Common myeloid progenitor, CD34-positive (primary cell): ENCODE measurements at regions not wholly inside any gene's neighbourhood (a gene's known extent, or its start where the extent isn't known, plus 50 kb on each side); places are given as distances from the start of the nearest gene placed in this dataset.
"Not testable (repeated sequence)": the region's sequence is repeated elsewhere in the genome, so short reads cannot be mapped to it uniquely, and the experiment has no call there.

ENCODE experiments used
- CTCF ChIA-PET: fragments of 350-600 bp; sonication (Branson Sonifier 250); formaldehyde crosslinking; loops from one replicate; lab custom pipeline; 2021; ENCODE audit warnings: antibody characterized with exemption; lab: Charles Lee
- POLR2A ChIA-PET: fragments of 350-600 bp; sonication (Branson Sonifier 250); formaldehyde crosslinking; loops from one replicate; lab custom pipeline; 2021; ENCODE audit warnings: antibody characterized with exemption; lab: Charles Lee
- DNase-seq, 3 donors: peaks; one replicate each; pipeline versions ENCODE4 v3.0.0 to v3.0.0-alpha.2; 2013
- H3K27ac ChIP-seq, 2 experiments: 1 replicate in 1 of 2; 2 replicates in 1 of 2; pipeline ENCODE4 v1.7.0; 2013; ENCODE audit warnings: inconsistent platforms in 2 of 2, low read length in 2 of 2, mild to moderate bottlenecking in 2 of 2, low read depth in 1 of 2, moderate library complexity in 1 of 2; ENCODE audit not compliant: severe bottlenecking in 2 of 2, insufficient read depth in 1 of 2, poor library complexity in 1 of 2
- H3K27me3 ChIP-seq, 5 experiments: replicated peaks in 2 of 5; 1 replicate in 3 of 5; 2 replicates in 2 of 5; pipeline versions ENCODE4 v1.6.1 to v1.7.0; 2013; ENCODE audit warnings: low read length in 4 of 5, mild to moderate bottlenecking in 2 of 5, moderate library complexity in 2 of 5, inconsistent platforms in 1 of 5; ENCODE audit not compliant: insufficient read depth in 5 of 5, control insufficient read depth in 4 of 5
- H3K36me3 ChIP-seq, 4 experiments: 1 replicate in 2 of 4; 2 replicates in 2 of 4; pipeline versions ENCODE4 v1.6.1 to v1.7.0; 2013; ENCODE audit warnings: low read length in 3 of 4, control low read depth in 1 of 4, mild to moderate bottlenecking in 1 of 4; ENCODE audit not compliant: control insufficient read depth in 4 of 4, insufficient read depth in 4 of 4
- H3K4me1 ChIP-seq, 4 experiments: 1 replicate in 3 of 4; 2 replicates in 1 of 4; pipeline versions ENCODE4 v1.6.1 to v1.7.1; 2013; ENCODE audit warnings: low read length in 3 of 4, mild to moderate bottlenecking in 3 of 4, control low read depth in 1 of 4, inconsistent platforms in 1 of 4, moderate library complexity in 1 of 4; ENCODE audit not compliant: control insufficient read depth in 4 of 4, insufficient read depth in 4 of 4; ENCODE audit errors: control extremely low read depth in 1 of 4
- H3K4me3 ChIP-seq, 7 experiments: 1 replicate in 4 of 7; 2 replicates in 3 of 7; pipeline versions ENCODE4 v1.5.1 to v1.7.0; 2013; ENCODE audit warnings: mild to moderate bottlenecking in 7 of 7, low read length in 6 of 7, moderate library complexity in 6 of 7, inconsistent platforms in 2 of 7, low read depth in 2 of 7, control low read depth in 1 of 7; ENCODE audit not compliant: insufficient read depth in 4 of 7, control insufficient read depth in 1 of 7; ENCODE audit errors: extremely low read depth in 1 of 7
- H3K9me3 ChIP-seq, 5 experiments: 1 replicate in 4 of 5; 2 replicates in 1 of 5; pipeline versions ENCODE4 v1.6.1 to v1.7.1; 2013; ENCODE audit warnings: low read length in 4 of 5, mild to moderate bottlenecking in 2 of 5, inconsistent platforms in 1 of 5, low read depth in 1 of 5, moderate library complexity in 1 of 5; ENCODE audit not compliant: control insufficient read depth in 4 of 5, insufficient read depth in 2 of 5; ENCODE audit errors: control extremely low read depth in 1 of 5
- WGBS: methylation state at CpG from one replicate; pipeline ENCODE4 v1.1.5; 2013; ENCODE audit not compliant: insufficient coverage; 5-methylcytosine and 5-hydroxymethylcytosine counted together

- WGBS = no CpG with 5 or more reads among the region's 3 CpGs
- H3K36me3 ChIP-seq = no peaks in the 10 kb centered on the region
- no peak overlapping the region for H3K4me3 ChIP-seq
- ChIA-PET CTCF (interaction anchor here (0.9 to 1.1 kb wide), 2 partner anchors 275 to 435 kb away, joined by 3 to 4 read pairs; no protein-coding TSS in a partner anchor), POLR2A (no interaction called here)
- no peaks in the 10 kb centered on the region for H3K27me3 ChIP-seq
- no peaks in the 10 kb centered on the region for H3K9me3 ChIP-seq
- H3K27ac ChIP-seq = no peak overlapping the region
- no peak for DNase-seq
- H3K4me1 ChIP-seq = no peaks in the 10 kb centered on the region
Observed at GRCh38 chr20:52075400-52075799, 116.2 kb downstream of the ZFP64 start.

GRCh38 chr20:52071136-52071535, 120.4 kb downstream of the ZFP64 start:
- 80% methylated on average over 1 of the region's 2 CpGs for WGBS
- H3K4me3 ChIP-seq = no peak overlapping the region
- no peaks in the 10 kb centered on the region for H3K9me3 ChIP-seq
- H3K27me3 ChIP-seq = no peaks in the 10 kb centered on the region
- H3K4me1 ChIP-seq = no peaks in the 10 kb centered on the region
- no peak for DNase-seq
- ChIA-PET CTCF (no interaction called here), POLR2A (no interaction called here)
- H3K27ac ChIP-seq = no peak overlapping the region
- H3K36me3 ChIP-seq = no peaks in the 10 kb centered on the region

GRCh38 chr20:52064931-52065330, 126.6 kb downstream of the ZFP64 start:
- H3K27ac ChIP-seq = no peak overlapping the region
- H3K36me3 ChIP-seq = no peaks in the 10 kb centered on the region
- H3K4me3 ChIP-seq = no peak overlapping the region
- ChIA-PET POLR2A (no interaction called here), CTCF (interaction anchor here (1.2 to 1.4 kb wide), 2 partner anchors 19 to 60 kb away, joined by 3 read pairs; no protein-coding TSS in a partner anchor)
- H3K27me3 ChIP-seq = no peaks in the 10 kb centered on the region
- DNase-seq = no peak
- peaks cover 0 to 2% (median 0%) of the 10 kb centered on the region in 4 experiments for H3K4me1 ChIP-seq
- H3K9me3 ChIP-seq = no peaks in the 10 kb centered on the region
- WGBS = no CpG with 5 or more reads among the region's 1 CpG

GRCh38 chr20:52062452-52063209, 128.9 kb downstream of the ZFP64 start:
- Histone ChIP-seq H3K4me3 (no peak overlapping the region), H3K27ac (no peak overlapping the region), H3K9me3 (no peaks in the 10 kb centered on the region), H3K36me3 (no peaks in the 10 kb centered on the region), H3K27me3 (no peaks in the 10 kb centered on the region), H3K4me1 (peaks cover 0 to 2% (median 0%) of the 10 kb centered on the region in 4 experiments)
- ChIA-PET CTCF (interaction anchor here (0.9 kb wide), 1 partner anchor 263 kb away, joined by 3 read pairs; no protein-coding TSS in a partner anchor), POLR2A (no interaction called here)
- 84% methylated on average over 4 of the region's 5 CpGs for WGBS
- no peak for DNase-seq

- Histone ChIP-seq H3K27ac (no peak overlapping the region), H3K27me3 (no peaks in the 10 kb centered on the region), H3K36me3 (no peaks in the 10 kb centered on the region), H3K4me1 (peaks cover 0 to 2% (median 0%) of the 10 kb centered on the region in 4 experiments), H3K4me3 (no peak overlapping the region), H3K9me3 (peaks cover 1 to 11% (median 3%) of the 10 kb centered on the region in 5 experiments)
- DNase-seq = no peak
- CTCF ChIA-PET = interaction anchor here (0.5 to 1.4 kb wide), 3 partner anchors 27 to 1055 kb away, joined by 3 to 5 read pairs (median 3); no protein-coding TSS in a partner anchor
- POLR2A ChIA-PET = no interaction called here
- WGBS = 44% methylated on average over 8 of the region's 11 CpGs
Observed at GRCh38 chr20:52060794-52061714, 130.5 kb downstream of the ZFP64 start.

- DNase-seq, H3K4me1 ChIP-seq, H3K27ac ChIP-seq, H3K27me3 ChIP-seq, H3K36me3 ChIP-seq, POLR2A ChIA-PET, H3K4me3 ChIP-seq, CTCF ChIA-PET: not testable (repeated sequence)
- no CpG with 5 or more reads among the region's 3 CpGs for WGBS
- H3K9me3 ChIP-seq = peaks cover 1 to 14% (median 3%) of the 10 kb centered on the region in 5 experiments
Observed at GRCh38 chr20:52057133-52057532, 134.4 kb downstream of the ZFP64 start.
